ENCODE measurements at regions not wholly inside any gene's neighbourhood (a gene's known extent, or its start where the extent isn't known, plus 50 kb on each side); places are given as distances from the start of the nearest gene placed in this dataset.

GRCh38 chr5:54721951-54722654 is 204.5 kb downstream of the SNX18 start:
- DNase-seq (ENCODE audit: low read depth in 3 of 3, low spot score in 2 of 3): no peak

GRCh38 chr5:54721116-54721515 is 203.6 kb downstream of the SNX18 start:
- no peak for DNase-seq (ENCODE audit: low read depth in 3 of 3, low spot score in 2 of 3)

DNA sequence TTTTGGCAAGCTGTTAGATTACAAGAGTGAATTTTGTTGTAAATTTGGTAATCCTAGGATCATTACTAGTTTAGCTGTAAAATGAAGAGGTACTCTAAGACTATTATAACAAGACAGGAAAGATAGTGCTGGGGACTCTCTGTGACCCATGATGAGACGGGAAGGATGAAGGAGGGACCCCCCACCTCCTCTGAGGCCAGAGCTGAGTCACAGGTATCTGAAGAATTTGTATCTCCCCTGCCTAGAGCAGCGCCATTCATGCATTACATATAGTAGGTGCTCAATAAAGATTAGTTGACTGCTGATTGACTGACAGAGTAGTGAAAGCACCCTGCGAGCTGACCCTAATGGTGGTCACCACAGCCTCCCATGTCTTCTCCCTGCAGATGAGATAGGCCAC is 202.8 kb downstream of the SNX18 start:
- DNase-seq (ENCODE audit: low read depth in 3 of 3, low spot score in 2 of 3): no peak

DNA sequence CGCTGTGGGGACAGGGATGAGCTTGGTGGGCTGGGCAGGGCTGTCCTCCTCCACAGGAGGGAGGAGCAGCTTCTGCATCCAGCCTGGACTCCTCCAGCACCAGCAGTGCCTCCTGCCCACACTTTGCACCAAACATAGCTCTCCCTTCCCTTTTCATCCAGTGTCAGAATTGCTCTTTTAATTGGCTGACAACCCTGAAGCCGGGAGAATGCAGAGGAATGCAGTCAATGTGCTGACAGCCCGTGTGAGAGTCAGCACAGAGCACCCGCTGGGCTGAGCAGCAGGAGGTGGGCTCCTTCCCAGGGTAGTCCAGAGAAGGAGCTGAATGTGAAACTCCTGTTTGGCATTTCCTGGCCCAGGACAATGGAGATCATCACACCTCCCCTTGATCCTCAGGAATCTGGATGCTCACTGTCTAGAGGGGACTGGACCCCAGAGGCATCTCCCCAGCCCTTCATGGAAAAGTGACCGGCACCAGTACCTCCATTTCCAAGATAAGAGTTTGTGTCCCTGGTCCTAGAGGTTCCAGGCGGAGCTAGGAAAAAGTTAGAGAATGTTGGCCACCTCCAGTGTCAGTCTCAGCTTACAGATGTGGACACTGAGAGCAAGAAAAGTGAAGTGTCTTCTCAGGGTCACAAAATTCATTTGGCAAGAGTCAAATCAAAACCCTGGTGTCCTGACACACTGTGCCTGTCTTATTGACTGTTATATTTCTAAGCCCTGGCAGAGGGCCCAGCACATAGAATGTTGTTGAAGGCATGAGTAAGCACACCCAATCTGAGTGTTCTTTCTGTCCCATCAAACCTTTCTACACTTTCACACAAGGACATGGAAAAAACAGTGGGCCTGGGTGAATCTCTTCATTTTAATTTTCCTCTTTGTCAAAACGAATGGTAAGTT is 202.1 kb downstream of the SNX18 start:
- no peak for DNase-seq (ENCODE audit: low read depth in 3 of 3, low spot score in 2 of 3)

DNA sequence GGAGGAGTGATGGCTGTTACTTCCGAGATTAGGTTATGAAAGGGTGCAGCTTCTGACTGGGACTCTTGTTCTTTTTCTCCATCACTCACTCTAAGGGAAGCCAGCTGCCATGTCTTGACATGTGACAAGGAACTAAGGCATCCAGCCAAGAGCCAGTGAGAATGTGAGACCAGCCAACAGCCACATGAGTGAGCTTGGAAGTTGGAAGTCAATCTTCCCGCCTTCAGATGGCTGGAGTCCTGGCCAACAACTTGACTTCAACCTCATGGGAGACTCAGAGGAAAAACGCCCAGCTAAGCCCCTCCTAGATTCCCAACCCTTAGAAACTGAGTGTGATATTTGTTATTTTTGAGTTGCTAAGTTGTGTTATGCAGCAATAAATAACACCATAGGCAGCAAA is 201.1 kb downstream of the SNX18 start:
- DNase-seq (ENCODE audit: low read depth in 3 of 3, low spot score in 2 of 3): peak in 2 of 3 donors; percentile 18 to 46

DNA sequence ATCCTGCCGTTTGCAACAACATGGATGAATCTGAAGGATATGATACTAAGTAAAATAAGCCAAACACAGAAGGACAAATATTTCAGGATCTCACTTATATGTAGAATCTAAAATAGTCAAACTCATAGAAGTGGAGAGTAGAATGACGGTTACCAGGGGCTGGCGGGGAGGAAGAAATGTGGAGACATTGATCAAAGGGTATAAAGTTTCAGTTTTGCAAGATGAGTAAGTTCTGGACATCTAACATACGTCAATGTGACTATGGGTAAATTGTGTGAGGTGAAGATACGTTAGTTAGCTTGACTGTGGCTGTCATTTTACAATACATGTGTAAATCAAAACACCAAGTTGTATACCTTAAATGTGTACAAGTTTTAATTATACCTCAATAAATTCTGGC is 200.3 kb downstream of the SNX18 start:
- DNase-seq (ENCODE audit: low read depth in 3 of 3, low spot score in 2 of 3): no peak

DNA sequence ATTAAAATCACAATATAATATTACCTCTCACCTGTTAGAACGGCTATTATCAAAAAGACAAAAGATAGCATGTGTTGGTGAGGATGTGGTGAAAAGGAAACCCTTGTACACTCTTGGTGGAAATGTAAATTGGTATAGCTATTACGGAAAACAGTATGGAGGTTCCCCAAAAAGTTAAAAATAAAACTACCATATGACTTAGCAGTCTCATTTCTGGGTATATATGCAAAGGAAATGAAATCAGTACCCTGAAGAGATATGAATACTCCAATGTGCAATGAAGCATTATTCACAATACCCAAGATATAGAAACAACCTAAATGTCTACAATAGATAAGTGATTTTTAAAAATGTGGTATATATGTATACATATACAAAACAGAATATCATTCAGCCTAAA is 199.9 kb downstream of the SNX18 start:
- DNase-seq (ENCODE audit: low read depth in 3 of 3, low spot score in 2 of 3): no peak

- DNase-seq (ENCODE audit: low read depth in 3 of 3, low spot score in 2 of 3): no peak
Measured at GRCh38 chr5:54713923-54714581, 196.5 kb downstream of the SNX18 start.

GRCh38 chr5:54709096-54709495 is 191.5 kb downstream of the SNX18 start:
- DNase-seq (ENCODE audit: low read depth in 3 of 3, low spot score in 2 of 3): no peak

DNA sequence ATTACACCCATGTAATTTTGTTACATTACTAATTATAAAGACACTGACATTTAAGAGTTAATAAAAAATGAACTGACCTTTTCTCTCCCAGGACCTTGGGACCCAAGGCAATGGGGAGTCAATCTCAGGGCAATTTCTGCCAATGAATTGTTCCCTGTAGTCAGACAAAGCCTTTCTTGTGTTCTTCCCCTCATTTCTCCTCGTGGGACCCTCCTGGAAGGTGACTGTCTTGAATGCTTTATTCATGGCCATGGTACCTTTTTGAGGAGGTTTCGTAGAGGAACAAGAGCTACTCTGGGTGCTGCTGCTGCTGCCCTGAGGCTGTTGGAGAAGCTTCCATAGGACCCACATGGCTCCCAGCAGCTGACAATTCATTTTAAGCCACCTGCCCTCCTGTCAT is 190.3 kb downstream of the SNX18 start:
- DNase-seq (ENCODE audit: low read depth in 3 of 3, low spot score in 2 of 3): no peak

- no peak for DNase-seq (ENCODE audit: low read depth in 3 of 3, low spot score in 2 of 3)
Measured at GRCh38 chr5:54705994-54706653, 188.6 kb downstream of the SNX18 start.

- DNase-seq (ENCODE audit: low read depth in 3 of 3, low spot score in 2 of 3): no peak
Measured at GRCh38 chr5:54704825-54705224, 187.3 kb downstream of the SNX18 start.

DNA sequence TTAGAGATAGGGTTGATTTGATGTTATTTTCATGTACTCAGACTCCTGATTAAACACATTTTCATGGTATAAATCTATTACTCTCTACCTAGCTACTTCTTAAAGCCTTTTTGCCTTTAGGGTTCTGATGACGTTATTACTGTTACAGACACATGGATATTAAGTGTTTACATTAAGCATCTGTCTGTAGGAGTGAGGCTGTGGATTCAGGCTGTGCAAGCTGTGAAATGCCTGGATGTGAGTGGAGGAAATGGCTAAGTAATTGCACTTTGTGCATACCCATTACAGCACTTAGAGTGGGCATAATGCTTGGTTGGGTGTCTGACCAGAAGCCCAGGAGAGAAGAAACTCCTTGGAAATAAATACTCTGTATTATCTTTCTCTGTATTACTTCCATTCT is 186.8 kb downstream of the SNX18 start:
- no peak for DNase-seq (ENCODE audit: low read depth in 3 of 3, low spot score in 2 of 3)

GRCh38 chr5:54703565-54704255 is 186.2 kb downstream of the SNX18 start:
- DNase-seq (ENCODE audit: low read depth in 3 of 3, low spot score in 2 of 3): no peak

DNA sequence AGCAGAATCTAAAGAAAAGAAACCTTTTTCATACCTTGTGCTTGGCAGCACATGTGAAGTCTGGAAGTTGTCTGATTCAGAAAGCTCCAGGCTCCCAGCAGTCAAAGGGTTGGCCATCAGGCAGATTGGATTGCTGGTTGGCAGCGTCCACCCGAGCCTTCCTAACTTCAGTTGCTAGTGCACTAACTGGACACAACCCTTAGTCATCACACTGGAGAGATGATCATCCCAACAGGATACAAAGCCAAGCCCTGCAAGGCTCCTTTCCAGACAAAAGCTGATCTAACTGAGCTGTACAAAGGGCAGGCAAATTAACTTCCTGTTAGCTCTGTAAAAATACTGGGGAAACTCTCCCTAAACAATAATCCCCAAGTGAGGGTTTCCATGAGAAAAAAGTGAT is 185.6 kb downstream of the SNX18 start:
- DNase-seq (ENCODE audit: low read depth in 3 of 3, low spot score in 2 of 3): no peak

- DNase-seq (ENCODE audit: low read depth in 3 of 3, low spot score in 2 of 3): no peak
Measured at GRCh38 chr5:54702470-54702869, 184.9 kb downstream of the SNX18 start.

DNA sequence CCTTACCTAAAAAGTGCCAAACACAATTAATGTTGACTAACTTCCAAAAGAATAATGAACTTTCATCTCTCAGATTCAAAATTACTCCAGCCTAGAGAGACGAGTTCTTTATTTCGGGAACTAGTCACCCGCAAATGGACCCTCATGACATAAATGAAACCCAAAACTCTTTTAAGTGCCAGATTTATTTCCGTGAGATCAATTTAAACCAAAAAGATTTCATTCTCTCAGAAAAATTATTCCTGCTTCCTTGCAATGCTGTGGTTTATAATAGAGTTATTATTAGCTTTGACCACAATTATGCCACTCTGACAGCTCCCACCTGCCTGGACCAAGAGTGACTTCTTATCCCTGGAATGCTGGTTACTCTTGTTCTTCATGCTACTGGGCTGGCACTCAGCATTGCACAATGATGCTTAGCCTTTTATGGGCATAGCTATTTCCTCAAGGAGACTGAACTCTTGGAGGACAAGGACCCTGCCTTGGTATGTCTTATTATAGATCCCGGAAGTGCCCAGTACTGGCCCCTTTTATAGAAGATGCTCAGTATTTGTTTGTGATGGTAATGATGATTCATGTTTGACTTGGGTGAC is 183.5 kb downstream of the SNX18 start:
- DNase-seq (ENCODE audit: low read depth in 3 of 3, low spot score in 2 of 3): no peak

- no peak for DNase-seq (ENCODE audit: low read depth in 3 of 3, low spot score in 2 of 3)
Measured at GRCh38 chr5:54696931-54697330, 179.4 kb downstream of the SNX18 start.

GRCh38 chr5:54696346-54696745 is 178.8 kb downstream of the SNX18 start:
- no peak for DNase-seq (ENCODE audit: low read depth in 3 of 3, low spot score in 2 of 3)
